Astrocyte (in vitro differentiated cells and primary cell): ENCODE measurements at regions not wholly inside any gene's neighbourhood (a gene's known extent, or its start where the extent isn't known, plus 50 kb on each side); places are given as distances from the start of the nearest gene placed in this dataset.

Experiments
- DNase-seq: peaks from one replicate; pipeline ENCODE4 v3.0.0-alpha.2; 2010; ENCODE audit warnings: low read depth
- FAIRE-seq: peaks from 2 replicates; lab custom pipeline; 2011; peaks lifted over from hg19 to GRCh38; lab: Jason Lieb, UNC
- H2AFZ ChIP-seq: 2 replicates; pipeline ENCODE4 v1.6.0; 2012; ENCODE audit warnings: low read depth, low read length, inconsistent platforms
- H3K27ac ChIP-seq: 2 replicates; pipeline ENCODE4 v1.5.1; 2011; ENCODE audit warnings: low read depth, low read length, inconsistent platforms
- H3K27me3 ChIP-seq: 2 replicates; pipeline ENCODE4 v1.6.0; 2011; ENCODE audit warnings: low read length, inconsistent platforms; ENCODE audit not compliant: insufficient read depth
- H3K36me3 ChIP-seq: 2 replicates; pipeline ENCODE4 v1.5.1; 2011; ENCODE audit warnings: low read length, inconsistent platforms; ENCODE audit not compliant: insufficient read depth
- H3K4me1 ChIP-seq: 2 replicates; pipeline ENCODE4 v1.5.1; 2011; ENCODE audit warnings: low read length, inconsistent platforms; ENCODE audit not compliant: insufficient read depth
- H3K4me2 ChIP-seq: 2 replicates; pipeline ENCODE4 v1.6.0; 2012; ENCODE audit warnings: low read length, inconsistent platforms
- H3K4me3 ChIP-seq: 2 replicates; pipeline ENCODE4 v1.5.1; 2011; ENCODE audit warnings: low read depth, mild to moderate bottlenecking, low read length, inconsistent platforms; ENCODE audit not compliant: insufficient read depth
- H3K79me2 ChIP-seq: 2 replicates; pipeline ENCODE4 v1.6.0; 2012; ENCODE audit warnings: mild to moderate bottlenecking, low read length, inconsistent platforms; ENCODE audit not compliant: insufficient read depth
- H3K9ac ChIP-seq: 2 replicates; pipeline ENCODE4 v1.6.0; 2012; ENCODE audit warnings: mild to moderate bottlenecking, low read length, inconsistent platforms
- H3K9me3 ChIP-seq: 2 replicates; pipeline ENCODE4 v1.5.1; 2012; ENCODE audit warnings: low read depth, mild to moderate bottlenecking, low read length, inconsistent platforms; ENCODE audit not compliant: insufficient read depth
- H4K20me1 ChIP-seq: 2 replicates; pipeline ENCODE4 v1.6.0; 2012; ENCODE audit warnings: low read length, inconsistent platforms; ENCODE audit not compliant: insufficient read depth
- H3K27ac Mint-ChIP-seq: one replicate; pipeline ENCODE4 v1.8.0; 2021; ENCODE audit warnings: mild to moderate bottlenecking, mixed read lengths; ENCODE audit not compliant: unreplicated experiment
- H3K27me3 Mint-ChIP-seq: one replicate; pipeline ENCODE4 v1.8.0; 2021; ENCODE audit warnings: low read depth, mixed read lengths; ENCODE audit not compliant: unreplicated experiment
- H3K36me3 Mint-ChIP-seq: one replicate; pipeline ENCODE4 v1.8.0; 2021; ENCODE audit warnings: low read depth, mixed read lengths; ENCODE audit not compliant: unreplicated experiment
- H3K4me1 Mint-ChIP-seq: one replicate; pipeline ENCODE4 v1.8.0; 2021; ENCODE audit warnings: low read depth, mixed read lengths; ENCODE audit not compliant: unreplicated experiment
- H3K4me3 Mint-ChIP-seq: one replicate; pipeline ENCODE4 v1.8.0; 2021; ENCODE audit warnings: mild to moderate bottlenecking, moderate library complexity, mixed read lengths; ENCODE audit not compliant: unreplicated experiment
- H3K9me3 Mint-ChIP-seq: one replicate; pipeline ENCODE4 v1.8.0; 2021; ENCODE audit warnings: mild to moderate bottlenecking, mixed read lengths; ENCODE audit not compliant: unreplicated experiment
- CTCF ChIP-seq: IDR thresholded peaks from 2 replicates; pipeline ENCODE4 v1.5.1; 2011; ENCODE audit warnings: low read depth, mild to moderate bottlenecking, inconsistent platforms, low read length, moderate library complexity; ENCODE audit not compliant: insufficient read depth
- EZH2 ChIP-seq: IDR thresholded peaks from 2 replicates; pipeline ENCODE4 v1.6.1; 2012; ENCODE audit warnings: mild to moderate bottlenecking, low read length, inconsistent platforms; ENCODE audit not compliant: insufficient read depth

DNA sequence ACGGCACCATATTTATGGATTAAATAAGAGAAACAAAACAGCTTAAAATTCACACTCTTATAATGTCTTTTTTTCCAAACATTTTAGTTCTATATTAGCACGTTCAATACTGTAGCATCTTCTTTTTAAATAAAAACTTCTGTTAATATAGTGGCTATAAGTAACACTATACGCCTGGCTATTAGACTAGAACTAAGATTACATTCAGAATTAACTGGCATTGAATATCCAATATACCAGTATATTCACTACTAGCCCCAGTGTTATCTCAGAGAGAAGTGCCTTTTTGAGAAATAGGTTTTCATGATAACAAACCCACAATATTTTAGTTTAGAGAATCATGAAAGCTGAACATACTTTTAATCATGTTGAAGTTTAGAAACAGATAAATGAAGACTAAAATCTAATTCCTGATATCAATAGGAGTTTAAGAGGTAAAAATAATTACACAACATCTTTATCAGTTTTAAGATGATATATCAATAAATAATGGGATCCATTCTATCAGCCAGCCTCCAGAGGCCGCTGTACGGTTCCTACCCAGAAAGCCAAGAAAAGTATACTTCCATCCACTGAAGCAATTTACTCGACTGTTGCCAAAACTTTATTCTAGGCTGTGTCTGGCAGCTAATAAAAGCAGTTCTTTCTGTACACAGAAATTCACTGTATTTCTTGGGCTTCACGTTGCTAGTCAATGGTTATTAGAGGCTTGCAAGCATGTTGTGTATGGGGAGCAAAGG is 1113.4 kb upstream of the MIR17HG start:
- Histone ChIP-seq H3K4me2 (no peak overlapping the region), H3K27ac (no peak overlapping the region), H3K4me3 (no peak overlapping the region), H4K20me1 (no peaks in the 10 kb centered on the region), H3K9me3 (peaks cover 3% of the 10 kb centered on the region), H3K79me2 (no peaks in the 10 kb centered on the region), H3K36me3 (no peaks in the 10 kb centered on the region), H3K4me1 (no peaks in the 10 kb centered on the region), H3K9ac (no peak overlapping the region), H2AFZ (no peak overlapping the region), H3K27me3 (no peaks in the 10 kb centered on the region)
- Mint-ChIP-seq H3K4me1 (no peaks in the 10 kb centered on the region), H3K9me3 (peaks cover 3% of the 10 kb centered on the region), H3K4me3 (no peak overlapping the region), H3K36me3 (no peaks in the 10 kb centered on the region), H3K27ac (no peak overlapping the region), H3K27me3 (no peaks in the 10 kb centered on the region)
- TF ChIP-seq CTCF (no peak), EZH2 (no peak)
- no peak for FAIRE-seq
- no peak for DNase-seq

DNA sequence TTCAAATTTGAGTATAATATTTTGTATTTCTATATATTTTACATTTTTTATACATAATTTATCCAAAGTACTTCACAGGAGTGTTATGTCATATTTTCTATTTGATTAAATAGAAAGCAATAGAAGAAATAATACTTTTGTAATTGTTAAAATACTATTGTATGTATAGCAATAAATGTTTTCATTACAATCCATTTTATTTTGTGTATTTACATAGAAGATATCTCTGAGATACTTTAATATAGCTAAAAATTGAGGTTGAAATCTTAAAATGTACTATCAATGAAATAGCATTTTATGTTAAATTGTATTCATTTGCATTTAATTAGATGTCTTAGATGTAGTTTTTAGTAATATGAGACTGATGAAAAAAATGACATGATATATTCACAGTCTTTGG is 1109.6 kb upstream of the MIR17HG start:
- Mint-ChIP-seq H3K9me3 (no peaks in the 10 kb centered on the region), H3K27ac (no peak overlapping the region), H3K4me3 (no peak overlapping the region), H3K27me3 (no peaks in the 10 kb centered on the region), H3K4me1 (no peaks in the 10 kb centered on the region), H3K36me3 (no peaks in the 10 kb centered on the region)
- Histone ChIP-seq H4K20me1 (no peaks in the 10 kb centered on the region), H2AFZ (no peak overlapping the region), H3K4me2 (no peak overlapping the region), H3K36me3 (no peaks in the 10 kb centered on the region), H3K4me1 (no peaks in the 10 kb centered on the region), H3K4me3 (no peak overlapping the region), H3K27ac (no peak overlapping the region), H3K79me2 (no peaks in the 10 kb centered on the region), H3K9me3 (no peaks in the 10 kb centered on the region), H3K9ac (no peak overlapping the region), H3K27me3 (no peaks in the 10 kb centered on the region)
- FAIRE-seq (no peak), DNase-seq (no peak)
- TF ChIP-seq EZH2 (no peak), CTCF (no peak)

- no peaks in the 10 kb centered on the region for H3K79me2 ChIP-seq
- H3K9ac ChIP-seq = no peak overlapping the region
- no peaks in the 10 kb centered on the region for H3K9me3 ChIP-seq
- no peak overlapping the region for H3K27ac Mint-ChIP-seq
- no peaks in the 10 kb centered on the region for H4K20me1 ChIP-seq
- no peaks in the 10 kb centered on the region for H3K36me3 Mint-ChIP-seq
- H3K4me3 ChIP-seq = no peak overlapping the region
- H3K36me3 ChIP-seq = no peaks in the 10 kb centered on the region
- no peak for TF ChIP-seq CTCF
- no peak for TF ChIP-seq EZH2
- H3K9me3 Mint-ChIP-seq = no peaks in the 10 kb centered on the region
- no peak for FAIRE-seq
- no peak overlapping the region for H3K4me3 Mint-ChIP-seq
- H3K27ac ChIP-seq = no peak overlapping the region
- H3K4me1 ChIP-seq = no peaks in the 10 kb centered on the region
- H3K27me3 ChIP-seq = no peaks in the 10 kb centered on the region
- H3K4me1 Mint-ChIP-seq = no peaks in the 10 kb centered on the region
- H3K27me3 Mint-ChIP-seq = no peaks in the 10 kb centered on the region
- no peak overlapping the region for H3K4me2 ChIP-seq
- peak; percentile 44 for DNase-seq
- no peak overlapping the region for H2AFZ ChIP-seq
Observed at GRCh38 chr13:90238413-90238812, 1109.1 kb upstream of the MIR17HG start.
